ENCODE measurements at regions not wholly inside any gene's neighbourhood (a gene's known extent, or its start where the extent isn't known, plus 50 kb on each side); places are given as distances from the start of the nearest gene placed in this dataset.

GRCh38 chr2:6425032-6425431, 440.7 kb downstream of the CMPK2 start:
- TF ChIP-seq CTCF (IDR thresholded peaks at IDR 0.05; ENCODE audit: borderline replicate concordance, insufficient read depth, low read depth, low read length) = no peak
- H3K4me3 ChIP-seq (ENCODE audit: low read depth, low read length) = no peak overlapping the region

DNA sequence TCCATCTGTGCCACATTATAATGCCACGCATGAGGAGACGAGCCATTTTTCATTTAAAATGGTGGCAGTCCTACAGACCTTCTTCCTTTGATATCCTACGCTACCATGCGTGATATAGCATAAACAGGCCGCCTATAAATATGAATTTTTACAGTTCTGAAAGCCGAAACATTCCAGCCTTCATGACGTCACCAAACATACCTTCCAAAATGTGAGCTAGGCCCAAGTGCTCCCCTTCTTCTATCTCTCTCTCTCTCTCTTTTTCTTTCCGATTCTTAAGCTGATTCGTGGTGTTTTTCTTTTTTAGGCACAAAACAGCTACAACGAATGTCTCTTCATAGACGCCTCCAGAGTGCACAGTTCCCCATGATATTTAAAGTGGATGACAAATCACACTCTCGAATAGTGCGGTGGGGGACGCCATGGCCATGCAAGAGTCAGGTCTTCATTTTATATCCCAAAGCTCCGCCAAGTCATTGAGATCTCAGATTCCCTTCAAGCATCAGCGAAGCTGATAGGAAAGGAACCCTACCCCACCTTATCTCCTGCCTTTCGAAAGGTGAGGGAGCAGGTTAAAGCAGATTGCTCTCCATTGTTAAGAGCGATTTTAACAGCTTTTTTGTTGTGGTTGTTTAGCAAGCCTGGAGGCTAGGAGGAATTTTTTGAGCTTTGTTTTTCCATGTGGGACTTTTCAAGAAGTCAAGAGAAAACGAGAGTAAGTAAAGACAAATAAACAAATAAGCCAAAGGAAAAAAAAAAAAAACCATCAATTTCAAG, 436.3 kb downstream of the CMPK2 start:
- TF ChIP-seq CTCF (IDR thresholded peaks at IDR 0.05; ENCODE audit: borderline replicate concordance, insufficient read depth, low read depth, low read length) = no peak
- H3K4me3 ChIP-seq (ENCODE audit: low read depth, low read length) = no peak overlapping the region

- no peak for TF ChIP-seq CTCF (IDR thresholded peaks at IDR 0.05; ENCODE audit: borderline replicate concordance, insufficient read depth, low read depth, low read length)
- H3K4me3 ChIP-seq (ENCODE audit: low read depth, low read length) = no peak overlapping the region
These were observed 431.3 kb downstream of the CMPK2 start for GRCh38 chr2:6434438-6434837.

DNA sequence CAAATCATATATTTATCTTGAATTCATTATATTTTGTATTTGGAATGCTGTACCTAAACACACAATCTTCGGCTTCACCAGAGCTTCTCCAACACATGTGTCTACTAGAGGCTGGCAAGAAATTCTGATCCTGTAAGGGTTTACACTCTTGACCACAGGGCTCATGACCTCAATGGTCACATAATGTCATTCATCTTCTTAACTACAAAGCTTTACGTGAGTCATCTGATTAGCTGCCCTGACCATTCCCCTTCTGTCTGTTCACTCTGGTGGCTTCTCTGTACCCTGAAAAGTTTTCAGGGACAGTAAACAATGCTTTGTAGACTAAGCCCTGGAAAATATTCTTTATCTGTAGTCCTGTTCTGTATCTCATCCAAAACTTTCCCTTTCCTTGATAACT, 423.9 kb downstream of the CMPK2 start:
- TF ChIP-seq CTCF (IDR thresholded peaks at IDR 0.05; ENCODE audit: borderline replicate concordance, insufficient read depth, low read depth, low read length) = no peak
- no peak overlapping the region for H3K4me3 ChIP-seq (ENCODE audit: low read depth, low read length)

GRCh38 chr2:6442252-6442985, 423.3 kb downstream of the CMPK2 start:
- no peak for TF ChIP-seq CTCF (IDR thresholded peaks at IDR 0.05; ENCODE audit: borderline replicate concordance, insufficient read depth, low read depth, low read length)
- no peak overlapping the region for H3K4me3 ChIP-seq (ENCODE audit: low read depth, low read length)

- TF ChIP-seq CTCF (IDR thresholded peaks at IDR 0.05; ENCODE audit: borderline replicate concordance, insufficient read depth, low read depth, low read length) = no peak
- H3K4me3 ChIP-seq (ENCODE audit: low read depth, low read length) = no peak overlapping the region
These were observed 422.5 kb downstream of the CMPK2 start for GRCh38 chr2:6443061-6443823.

Measured in GM12875 (cell line).